BLaER1 treated with 17β-estradiol and CSF1 and Interleukin-3, amounts not matched to agents 10 nM and 100 nM (cell line): ENCODE measurements at regions not wholly inside any gene's neighbourhood (a gene's known extent, or its start where the extent isn't known, plus 50 kb on each side); places are given as distances from the start of the nearest gene placed in this dataset.
"Not testable (repeated sequence)": the region's sequence is repeated elsewhere in the genome, so short reads cannot be mapped to it uniquely, and the experiment has no call there.

Experiments used
- H3K27ac ChIP-seq, 11 experiments: shearing (Covaris generic); formaldehyde crosslinking; 2 replicates each; pipeline ENCODE4 v1.8.1; 2022
- H3K27me3 ChIP-seq, 11 experiments: shearing (Covaris generic); formaldehyde crosslinking; 2 replicates each; pipeline ENCODE4 v1.8.1; 2022
- H3K36me3 ChIP-seq, 11 experiments: shearing (Covaris generic); formaldehyde crosslinking; 2 replicates each; pipeline ENCODE4 v1.8.1; 2022
- H3K4me1 ChIP-seq, 10 experiments: shearing (Covaris generic); formaldehyde crosslinking; 2 replicates each; pipeline ENCODE4 v1.8.1; 2022
- H3K4me2 ChIP-seq, 11 experiments: shearing (Covaris generic); formaldehyde crosslinking; 2 replicates each; pipeline ENCODE4 v1.8.1; 2022
- H3K4me3 ChIP-seq, 10 experiments: shearing (Covaris generic); formaldehyde crosslinking; 2 replicates each; pipeline ENCODE4 v1.8.1; 2022
- H3K9ac ChIP-seq, 11 experiments: shearing (Covaris generic); formaldehyde crosslinking; 2 replicates each; pipeline ENCODE4 v1.8.1; 2022
- H3K9me3 ChIP-seq, 11 experiments: shearing (Covaris generic); formaldehyde crosslinking; replicated peaks in 1 of 11; 2 replicates each; pipeline ENCODE4 v1.8.1; 2022
- H4K20me1 ChIP-seq, 11 experiments: shearing (Covaris generic); formaldehyde crosslinking; 2 replicates each; pipeline ENCODE4 v1.8.1; 2022
- Cebpa-rat ChIP-seq, 11 experiments: shearing (Covaris generic); IDR thresholded peaks; 2 replicates each; pipeline ENCODE4 v1.8.1; 2022

- Histone ChIP-seq H3K4me2 (peak overlapping the region in 10 of 11 experiments; percentile 11 to 61 (median 42); a peak in 16 of 22 replicates), H3K9me3 (peaks cover 13 to 20% (median 18%) of the 10 kb centered on the region in 11 experiments), H3K36me3 (no peaks in the 10 kb centered on the region; a peak in 1 of 22 replicates), H3K9ac (no peak overlapping the region), H3K4me3 (peak overlapping the region in 1 of 10 experiments; percentile 19; a peak in 1 of 20 replicates), H3K27ac (peak overlapping the region in 7 of 11 experiments; percentile 6 to 45 (median 28); a peak in 8 of 22 replicates), H4K20me1 (no peaks in the 10 kb centered on the region), H3K4me1 (peaks cover 9 to 23% (median 13%) of the 10 kb centered on the region in 10 experiments; a peak in 19 of 20 replicates), H3K27me3 (no peaks in the 10 kb centered on the region)
- TF ChIP-seq Cebpa-rat (IDR thresholded peaks at IDR 0.05): no peak
Measured at GRCh38 chr13:88717946-88718345, 1046.8 kb downstream of the SLITRK5 start.

- Histone ChIP-seq H4K20me1 (no peaks in the 10 kb centered on the region), H3K9ac (no peak overlapping the region), H3K4me3 (no peak overlapping the region), H3K27me3 (no peaks in the 10 kb centered on the region), H3K36me3 (no peaks in the 10 kb centered on the region; a peak in 1 of 22 replicates), H3K27ac (peak overlapping the region in 3 of 11 experiments; percentile 8 to 38 (median 37); a peak in 4 of 22 replicates), H3K9me3 (peaks cover 15 to 28% (median 24%) of the 10 kb centered on the region in 11 experiments), H3K4me2 (peak overlapping the region in 8 of 11 experiments; percentile 10 to 61 (median 44); a peak in 9 of 22 replicates), H3K4me1 (peaks cover 9 to 23% (median 13%) of the 10 kb centered on the region in 10 experiments; a peak in 19 of 20 replicates)
- no peak for TF ChIP-seq Cebpa-rat (IDR thresholded peaks at IDR 0.05)
Measured at GRCh38 chr13:88718781-88719180, 1047.6 kb downstream of the SLITRK5 start.

GRCh38 chr13:88726075-88726474 is 1054.9 kb downstream of the SLITRK5 start:
- no peak for TF ChIP-seq Cebpa-rat (IDR thresholded peaks at IDR 0.05)
- Histone ChIP-seq H3K36me3 (no peaks in the 10 kb centered on the region), H3K9ac (no peak overlapping the region), H3K27me3 (no peaks in the 10 kb centered on the region), H3K4me3 (no peak overlapping the region), H3K9me3 (peaks cover 25 to 38% (median 36%) of the 10 kb centered on the region in 11 experiments), H3K4me2 (no peak overlapping the region), H3K27ac (no peak overlapping the region), H4K20me1 (no peaks in the 10 kb centered on the region), H3K4me1 (no peaks in the 10 kb centered on the region)

- H3K4me1 ChIP-seq, H3K9ac ChIP-seq, H3K4me3 ChIP-seq, H4K20me1 ChIP-seq, H3K4me2 ChIP-seq, H3K27ac ChIP-seq, H3K27me3 ChIP-seq, H3K36me3 ChIP-seq: not testable (repeated sequence)
- H3K9me3 ChIP-seq: peaks cover 25 to 38% (median 36%) of the 10 kb centered on the region in 11 experiments
Measured at GRCh38 chr13:88727236-88727635, 1056.1 kb downstream of the SLITRK5 start.

GRCh38 chr13:88729605-88730004 is 1058.4 kb downstream of the SLITRK5 start:
- Histone ChIP-seq H3K4me1 (no peaks in the 10 kb centered on the region), H3K9ac (no peak overlapping the region), H3K9me3 (peaks cover 16 to 24% (median 18%) of the 10 kb centered on the region in 11 experiments), H3K4me3 (no peak overlapping the region), H4K20me1 (no peaks in the 10 kb centered on the region), H3K27me3 (no peaks in the 10 kb centered on the region), H3K27ac (no peak overlapping the region), H3K4me2 (no peak overlapping the region), H3K36me3 (no peaks in the 10 kb centered on the region)
- TF ChIP-seq Cebpa-rat (IDR thresholded peaks at IDR 0.05): no peak

GRCh38 chr13:88736026-88736425 is 1064.9 kb downstream of the SLITRK5 start:
- no peaks in the 10 kb centered on the region for H3K4me1 ChIP-seq
- H3K4me2 ChIP-seq: no peak overlapping the region
- no peaks in the 10 kb centered on the region for H3K36me3 ChIP-seq
- no peaks in the 10 kb centered on the region for H4K20me1 ChIP-seq
- no peaks in the 10 kb centered on the region for H3K27me3 ChIP-seq
- no peak overlapping the region for H3K9ac ChIP-seq
- TF ChIP-seq Cebpa-rat (IDR thresholded peaks at IDR 0.05): no peak
- H3K27ac ChIP-seq: no peak overlapping the region
- no peak overlapping the region for H3K4me3 ChIP-seq
- H3K9me3 ChIP-seq: peaks cover 0 to 10% (median 8%) of the 10 kb centered on the region in 11 experiments; a peak in 5 of 22 replicates

- Histone ChIP-seq H3K4me1 (no peaks in the 10 kb centered on the region), H3K9ac (no peak overlapping the region), H3K4me2 (no peak overlapping the region), H3K36me3 (no peaks in the 10 kb centered on the region), H3K27me3 (no peaks in the 10 kb centered on the region), H3K9me3 (peaks cover 0 to 16% (median 10%) of the 10 kb centered on the region in 11 experiments; a peak in 7 of 22 replicates), H4K20me1 (no peaks in the 10 kb centered on the region), H3K4me3 (no peak overlapping the region), H3K27ac (no peak overlapping the region)
- no peak for TF ChIP-seq Cebpa-rat (IDR thresholded peaks at IDR 0.05)
Measured at GRCh38 chr13:88739195-88739594, 1068.0 kb downstream of the SLITRK5 start.

GRCh38 chr13:88744289-88744688 is 1073.1 kb downstream of the SLITRK5 start:
- Histone ChIP-seq H3K4me1 (peaks cover 0 to 3% (median 0%) of the 10 kb centered on the region in 10 experiments; a peak in 2 of 20 replicates), H3K9ac (no peak overlapping the region), H3K27me3 (no peaks in the 10 kb centered on the region), H3K27ac (no peak overlapping the region), H4K20me1 (no peaks in the 10 kb centered on the region), H3K4me3 (no peak overlapping the region), H3K9me3 (peaks cover 0 to 6% (median 3%) of the 10 kb centered on the region in 11 experiments; a peak in 3 of 22 replicates), H3K4me2 (no peak overlapping the region), H3K36me3 (no peaks in the 10 kb centered on the region)
- TF ChIP-seq Cebpa-rat (IDR thresholded peaks at IDR 0.05): no peak

GRCh38 chr13:88745011-88745410 is 1073.8 kb downstream of the SLITRK5 start:
- Histone ChIP-seq H3K27ac (no peak overlapping the region), H3K4me3 (no peak overlapping the region), H3K27me3 (no peaks in the 10 kb centered on the region), H4K20me1 (no peaks in the 10 kb centered on the region), H3K9me3 (peaks cover 0 to 6% (median 3%) of the 10 kb centered on the region in 11 experiments; a peak in 3 of 22 replicates), H3K36me3 (no peaks in the 10 kb centered on the region), H3K4me1 (peaks cover 0 to 6% (median 0%) of the 10 kb centered on the region in 10 experiments; a peak in 2 of 20 replicates), H3K4me2 (no peak overlapping the region), H3K9ac (no peak overlapping the region)
- TF ChIP-seq Cebpa-rat (IDR thresholded peaks at IDR 0.05): no peak

- Histone ChIP-seq H3K27ac (no peak overlapping the region), H3K9me3 (no peaks in the 10 kb centered on the region), H3K36me3 (no peaks in the 10 kb centered on the region), H4K20me1 (no peaks in the 10 kb centered on the region), H3K4me1 (peaks cover 0 to 6% (median 0%) of the 10 kb centered on the region in 10 experiments; a peak in 2 of 20 replicates), H3K4me2 (no peak overlapping the region), H3K4me3 (no peak overlapping the region), H3K9ac (no peak overlapping the region), H3K27me3 (no peaks in the 10 kb centered on the region)
- TF ChIP-seq Cebpa-rat (IDR thresholded peaks at IDR 0.05): no peak
Measured at GRCh38 chr13:88752041-88752440, 1080.9 kb downstream of the SLITRK5 start.
